ENCODE measurements at regions not wholly inside any gene's neighbourhood (a gene's known extent, or its start where the extent isn't known, plus 50 kb on each side); places are given as distances from the start of the nearest gene placed in this dataset.

GRCh38 chr9:104982543-104982942, 54.6 kb upstream of the ABCA1 start:
- Histone ChIP-seq H2AFZ (no peak overlapping the region), H3K4me2 (no peak overlapping the region), H3K4me1 (ENCODE audit: insufficient read depth) (no peaks in the 10 kb centered on the region), H3K9me2 (ENCODE audit: insufficient read depth) (no peaks in the 10 kb centered on the region), H3K27ac (ENCODE audit: low read depth) (no peak overlapping the region), H3F3A (replicated peaks; ENCODE audit: low read depth) (no peaks in the 10 kb centered on the region), H3K4me3 (no peak overlapping the region), H3K27me3 (ENCODE audit: insufficient read depth) (no peaks in the 10 kb centered on the region), H4K20me1 (replicated peaks; ENCODE audit: insufficient read depth) (no peaks in the 10 kb centered on the region), H3K79me2 (replicated peaks; ENCODE audit: insufficient read depth) (no peaks in the 10 kb centered on the region), H3K36me3 (ENCODE audit: insufficient read depth) (no peaks in the 10 kb centered on the region)
- H3K9me3 Mint-ChIP-seq, result no peaks in the 10 kb centered on the region
- no peak for ATAC-seq
- no peak overlapping the region for H3K4me3 Mint-ChIP-seq
- H3K27me3 Mint-ChIP-seq (ENCODE audit: insufficient read depth, low read depth, poor library complexity), result peaks cover 9% of the 10 kb centered on the region
- DNase-seq (ENCODE audit: low spot score), result no peak
- TF ChIP-seq, protein P1, sequence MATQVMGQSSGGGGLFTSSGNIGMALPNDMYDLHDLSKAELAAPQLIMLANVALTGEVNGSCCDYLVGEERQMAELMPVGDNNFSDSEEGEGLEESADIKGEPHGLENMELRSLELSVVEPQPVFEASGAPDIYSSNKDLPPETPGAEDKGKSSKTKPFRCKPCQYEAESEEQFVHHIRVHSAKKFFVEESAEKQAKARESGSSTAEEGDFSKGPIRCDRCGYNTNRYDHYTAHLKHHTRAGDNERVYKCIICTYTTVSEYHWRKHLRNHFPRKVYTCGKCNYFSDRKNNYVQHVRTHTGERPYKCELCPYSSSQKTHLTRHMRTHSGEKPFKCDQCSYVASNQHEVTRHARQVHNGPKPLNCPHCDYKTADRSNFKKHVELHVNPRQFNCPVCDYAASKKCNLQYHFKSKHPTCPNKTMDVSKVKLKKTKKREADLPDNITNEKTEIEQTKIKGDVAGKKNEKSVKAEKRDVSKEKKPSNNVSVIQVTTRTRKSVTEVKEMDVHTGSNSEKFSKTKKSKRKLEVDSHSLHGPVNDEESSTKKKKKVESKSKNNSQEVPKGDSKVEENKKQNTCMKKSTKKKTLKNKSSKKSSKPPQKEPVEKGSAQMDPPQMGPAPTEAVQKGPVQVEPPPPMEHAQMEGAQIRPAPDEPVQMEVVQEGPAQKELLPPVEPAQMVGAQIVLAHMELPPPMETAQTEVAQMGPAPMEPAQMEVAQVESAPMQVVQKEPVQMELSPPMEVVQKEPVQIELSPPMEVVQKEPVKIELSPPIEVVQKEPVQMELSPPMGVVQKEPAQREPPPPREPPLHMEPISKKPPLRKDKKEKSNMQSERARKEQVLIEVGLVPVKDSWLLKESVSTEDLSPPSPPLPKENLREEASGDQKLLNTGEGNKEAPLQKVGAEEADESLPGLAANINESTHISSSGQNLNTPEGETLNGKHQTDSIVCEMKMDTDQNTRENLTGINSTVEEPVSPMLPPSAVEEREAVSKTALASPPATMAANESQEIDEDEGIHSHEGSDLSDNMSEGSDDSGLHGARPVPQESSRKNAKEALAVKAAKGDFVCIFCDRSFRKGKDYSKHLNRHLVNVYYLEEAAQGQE (IDR thresholded peaks at IDR 0.05; ENCODE audit: unreplicated experiment), result no peak
- TF ChIP-seq CREB1 (CRISPR knock-in tag; IDR thresholded peaks at IDR 0.05; ENCODE audit: low read depth) (no peak), ZNF114 (CRISPR knock-in tag; IDR thresholded peaks at IDR 0.05) (no peak), POLR2AphosphoS5 (IDR thresholded peaks at IDR 0.05; ENCODE audit: low read depth) (no peak), NANOG (IDR thresholded peaks at IDR 0.05; ENCODE audit: borderline replicate concordance) (no peak), EZH2phosphoT487 (IDR thresholded peaks at IDR 0.05; ENCODE audit: unreplicated experiment) (no peak), CTCF (conservative IDR thresholded peaks at IDR 0.05; ENCODE audit: low read depth in 2 of 2) (no peak), EZH2 (IDR thresholded peaks at IDR 0.05; ENCODE audit: low read depth, unreplicated experiment) (no peak), STAT1 (IDR thresholded peaks at IDR 0.05; ENCODE audit: unreplicated experiment) (no peak), ETS1 (IDR thresholded peaks at IDR 0.05) (no peak), ZNF331 (CRISPR knock-in tag; IDR thresholded peaks at IDR 0.05; ENCODE audit: low read depth) (no peak), JUNB (IDR thresholded peaks at IDR 0.05; ENCODE audit: unreplicated experiment) (no peak)
- TF ChIP-seq, protein P2, sequence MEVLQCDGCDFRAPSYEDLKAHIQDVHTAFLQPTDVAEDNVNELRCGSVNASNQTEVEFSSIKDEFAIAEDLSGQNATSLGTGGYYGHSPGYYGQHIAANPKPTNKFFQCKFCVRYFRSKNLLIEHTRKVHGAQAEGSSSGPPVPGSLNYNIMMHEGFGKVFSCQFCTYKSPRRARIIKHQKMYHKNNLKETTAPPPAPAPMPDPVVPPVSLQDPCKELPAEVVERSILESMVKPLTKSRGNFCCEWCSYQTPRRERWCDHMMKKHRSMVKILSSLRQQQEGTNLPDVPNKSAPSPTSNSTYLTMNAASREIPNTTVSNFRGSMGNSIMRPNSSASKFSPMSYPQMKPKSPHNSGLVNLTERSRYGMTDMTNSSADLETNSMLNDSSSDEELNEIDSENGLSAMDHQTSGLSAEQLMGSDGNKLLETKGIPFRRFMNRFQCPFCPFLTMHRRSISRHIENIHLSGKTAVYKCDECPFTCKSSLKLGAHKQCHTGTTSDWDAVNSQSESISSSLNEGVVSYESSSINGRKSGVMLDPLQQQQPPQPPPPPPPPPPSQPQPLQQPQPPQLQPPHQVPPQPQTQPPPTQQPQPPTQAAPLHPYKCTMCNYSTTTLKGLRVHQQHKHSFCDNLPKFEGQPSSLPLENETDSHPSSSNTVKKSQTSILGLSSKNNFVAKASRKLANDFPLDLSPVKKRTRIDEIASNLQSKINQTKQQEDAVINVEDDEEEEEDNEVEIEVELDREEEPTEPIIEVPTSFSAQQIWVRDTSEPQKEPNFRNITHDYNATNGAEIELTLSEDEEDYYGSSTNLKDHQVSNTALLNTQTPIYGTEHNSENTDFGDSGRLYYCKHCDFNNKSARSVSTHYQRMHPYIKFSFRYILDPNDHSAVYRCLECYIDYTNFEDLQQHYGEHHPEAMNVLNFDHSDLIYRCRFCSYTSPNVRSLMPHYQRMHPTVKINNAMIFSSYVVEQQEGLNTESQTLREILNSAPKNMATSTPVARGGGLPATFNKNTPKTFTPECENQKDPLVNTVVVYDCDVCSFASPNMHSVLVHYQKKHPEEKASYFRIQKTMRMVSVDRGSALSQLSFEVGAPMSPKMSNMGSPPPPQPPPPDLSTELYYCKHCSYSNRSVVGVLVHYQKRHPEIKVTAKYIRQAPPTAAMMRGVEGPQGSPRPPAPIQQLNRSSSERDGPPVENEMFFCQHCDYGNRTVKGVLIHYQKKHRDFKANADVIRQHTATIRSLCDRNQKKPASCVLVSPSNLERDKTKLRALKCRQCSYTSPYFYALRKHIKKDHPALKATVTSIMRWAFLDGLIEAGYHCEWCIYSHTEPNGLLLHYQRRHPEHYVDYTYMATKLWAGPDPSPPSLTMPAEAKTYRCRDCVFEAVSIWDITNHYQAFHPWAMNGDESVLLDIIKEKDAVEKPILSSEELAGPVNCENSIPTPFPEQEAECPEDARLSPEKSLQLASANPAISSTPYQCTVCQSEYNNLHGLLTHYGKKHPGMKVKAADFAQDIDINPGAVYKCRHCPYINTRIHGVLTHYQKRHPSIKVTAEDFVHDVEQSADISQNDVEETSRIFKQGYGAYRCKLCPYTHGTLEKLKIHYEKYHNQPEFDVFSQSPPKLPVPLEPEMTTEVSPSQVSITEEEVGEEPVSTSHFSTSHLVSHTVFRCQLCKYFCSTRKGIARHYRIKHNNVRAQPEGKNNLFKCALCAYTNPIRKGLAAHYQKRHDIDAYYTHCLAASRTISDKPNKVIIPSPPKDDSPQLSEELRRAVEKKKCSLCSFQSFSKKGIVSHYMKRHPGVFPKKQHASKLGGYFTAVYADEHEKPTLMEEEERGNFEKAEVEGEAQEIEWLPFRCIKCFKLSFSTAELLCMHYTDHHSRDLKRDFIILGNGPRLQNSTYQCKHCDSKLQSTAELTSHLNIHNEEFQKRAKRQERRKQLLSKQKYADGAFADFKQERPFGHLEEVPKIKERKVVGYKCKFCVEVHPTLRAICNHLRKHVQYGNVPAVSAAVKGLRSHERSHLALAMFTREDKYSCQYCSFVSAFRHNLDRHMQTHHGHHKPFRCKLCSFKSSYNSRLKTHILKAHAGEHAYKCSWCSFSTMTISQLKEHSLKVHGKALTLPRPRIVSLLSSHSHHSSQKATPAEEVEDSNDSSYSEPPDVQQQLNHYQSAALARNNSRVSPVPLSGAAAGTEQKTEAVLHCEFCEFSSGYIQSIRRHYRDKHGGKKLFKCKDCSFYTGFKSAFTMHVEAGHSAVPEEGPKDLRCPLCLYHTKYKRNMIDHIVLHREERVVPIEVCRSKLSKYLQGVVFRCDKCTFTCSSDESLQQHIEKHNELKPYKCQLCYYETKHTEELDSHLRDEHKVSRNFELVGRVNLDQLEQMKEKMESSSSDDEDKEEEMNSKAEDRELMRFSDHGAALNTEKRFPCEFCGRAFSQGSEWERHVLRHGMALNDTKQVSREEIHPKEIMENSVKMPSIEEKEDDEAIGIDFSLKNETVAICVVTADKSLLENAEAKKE (CRISPR knock-in tag; IDR thresholded peaks at IDR 0.05), result no peak
- H3K27ac Mint-ChIP-seq, result no peak overlapping the region
- no peaks in the 10 kb centered on the region for H3K36me3 Mint-ChIP-seq (ENCODE audit: low read depth)
- H3K4me1 Mint-ChIP-seq, result peaks cover 15% of the 10 kb centered on the region
